Ectodermal cell (in vitro differentiated cells): ENCODE measurements at regions not wholly inside any gene's neighbourhood (a gene's known extent, or its start where the extent isn't known, plus 50 kb on each side); places are given as distances from the start of the nearest gene placed in this dataset.

Experiments
- H3K27ac ChIP-seq: 2 replicates; pipeline ENCODE4 v1.7.0; 2013; ENCODE audit warnings: mild to moderate bottlenecking, low read depth, low read length; ENCODE audit not compliant: insufficient read depth, poor library complexity, severe bottlenecking
- H3K27me3 ChIP-seq: 2 replicates; pipeline ENCODE4 v1.7.0; 2013; ENCODE audit warnings: mild to moderate bottlenecking, low read length; ENCODE audit not compliant: insufficient read depth, control insufficient read depth, poor library complexity, severe bottlenecking
- H3K36me3 ChIP-seq: one replicate; pipeline ENCODE4 v1.7.0; 2013; ENCODE audit warnings: low read length; ENCODE audit not compliant: control insufficient read depth, insufficient read depth
- H3K4me1 ChIP-seq: one replicate; pipeline ENCODE4 v1.7.0; 2013; ENCODE audit warnings: low read length; ENCODE audit not compliant: control insufficient read depth, insufficient read depth
- H3K4me3 ChIP-seq: 2 replicates; pipeline ENCODE4 v1.7.0; 2013; ENCODE audit warnings: low read depth, low read length, control low read depth; ENCODE audit not compliant: insufficient read depth
- H3K9me3 ChIP-seq: 2 replicates; pipeline ENCODE4 v1.7.0; 2013; ENCODE audit warnings: mild to moderate bottlenecking, low read length, moderate library complexity; ENCODE audit not compliant: control insufficient read depth
- WGBS, 2 experiments: methylation state at CpG; one replicate each; pipeline ENCODE4 v1.1.7; 2013; ENCODE audit warnings: missing lambda C conversion rate in 2 of 2; 5-methylcytosine and 5-hydroxymethylcytosine counted together

- no peaks in the 10 kb centered on the region for H3K36me3 ChIP-seq
- H3K27me3 ChIP-seq = no peaks in the 10 kb centered on the region
- H3K9me3 ChIP-seq = no peaks in the 10 kb centered on the region
- WGBS, 2 experiments = 87 to 94% methylated on average over 2 of the region's 2 CpGs
- no peak overlapping the region for H3K27ac ChIP-seq
- H3K4me3 ChIP-seq = no peak overlapping the region
- no peaks in the 10 kb centered on the region for H3K4me1 ChIP-seq
These were observed 114.7 kb upstream of the CELF2 start for GRCh38 chr10:10902951-10903350.

- no peak overlapping the region for H3K4me3 ChIP-seq
- no peaks in the 10 kb centered on the region for H3K9me3 ChIP-seq
- no peaks in the 10 kb centered on the region for H3K36me3 ChIP-seq
- no peaks in the 10 kb centered on the region for H3K27me3 ChIP-seq
- H3K4me1 ChIP-seq = no peaks in the 10 kb centered on the region
- WGBS, 2 experiments = 97 to 100% methylated on average over 2 of the region's 2 CpGs
- no peak overlapping the region for H3K27ac ChIP-seq
These were observed 114.1 kb upstream of the CELF2 start for GRCh38 chr10:10903620-10904019.

- no peak overlapping the region for H3K27ac ChIP-seq
- H3K9me3 ChIP-seq = no peaks in the 10 kb centered on the region
- H3K27me3 ChIP-seq = no peaks in the 10 kb centered on the region
- WGBS, 2 experiments = 92 to 95% methylated on average over 7 of the region's 7 CpGs
- H3K4me3 ChIP-seq = no peak overlapping the region
- H3K36me3 ChIP-seq = no peaks in the 10 kb centered on the region
- no peaks in the 10 kb centered on the region for H3K4me1 ChIP-seq
These were observed 107.0 kb upstream of the CELF2 start for GRCh38 chr10:10910634-10911033.

GRCh38 chr10:10911035-10911434, 106.6 kb upstream of the CELF2 start:
- WGBS, 2 experiments = 89 to 96% methylated on average over 5 of the region's 5 CpGs

GRCh38 chr10:10911471-10911921, 106.2 kb upstream of the CELF2 start:
- H3K27ac ChIP-seq = no peak overlapping the region
- H3K9me3 ChIP-seq = no peaks in the 10 kb centered on the region
- H3K27me3 ChIP-seq = no peaks in the 10 kb centered on the region
- no peaks in the 10 kb centered on the region for H3K4me1 ChIP-seq
- WGBS, 2 experiments = 49 to 51% methylated on average over 17 of the region's 17 CpGs
- no peak overlapping the region for H3K4me3 ChIP-seq
- no peaks in the 10 kb centered on the region for H3K36me3 ChIP-seq

More at GRCh38 chr10:10911035-10911434, 106.6 kb upstream of the CELF2 start:
- H3K27ac ChIP-seq = no peak overlapping the region
- no peaks in the 10 kb centered on the region for H3K27me3 ChIP-seq
- H3K9me3 ChIP-seq = no peaks in the 10 kb centered on the region
- H3K4me1 ChIP-seq = no peaks in the 10 kb centered on the region
- H3K4me3 ChIP-seq = no peak overlapping the region
- no peaks in the 10 kb centered on the region for H3K36me3 ChIP-seq

GRCh38 chr10:10914144-10914543, 103.5 kb upstream of the CELF2 start:
- Histone ChIP-seq H3K27me3 (no peaks in the 10 kb centered on the region), H3K9me3 (no peaks in the 10 kb centered on the region), H3K27ac (no peak overlapping the region), H3K4me3 (no peak overlapping the region), H3K36me3 (no peaks in the 10 kb centered on the region), H3K4me1 (no peaks in the 10 kb centered on the region)
- 94 to 100% methylated on average over 4 of the region's 4 CpGs for WGBS, 2 experiments

GRCh38 chr10:10915215-10915614, 102.5 kb upstream of the CELF2 start:
- Histone ChIP-seq H3K27ac (no peak overlapping the region), H3K4me1 (no peaks in the 10 kb centered on the region), H3K27me3 (no peaks in the 10 kb centered on the region), H3K9me3 (no peaks in the 10 kb centered on the region), H3K36me3 (no peaks in the 10 kb centered on the region), H3K4me3 (no peak overlapping the region)

GRCh38 chr10:10917031-10917430, 100.6 kb upstream of the CELF2 start:
- Histone ChIP-seq H3K4me1 (no peaks in the 10 kb centered on the region), H3K27me3 (no peaks in the 10 kb centered on the region), H3K36me3 (no peaks in the 10 kb centered on the region), H3K9me3 (no peaks in the 10 kb centered on the region), H3K4me3 (no peak overlapping the region), H3K27ac (no peak overlapping the region)
- WGBS, 2 experiments = 92 to 94% methylated on average over 1 of the region's 1 CpG

GRCh38 chr10:10919976-10920375, 97.7 kb upstream of the CELF2 start:
- WGBS, 2 experiments = 72 to 76% methylated on average over 5 of the region's 5 CpGs

GRCh38 chr10:10921826-10922461, 95.7 kb upstream of the CELF2 start:
- Histone ChIP-seq H3K4me3 (no peak overlapping the region), H3K9me3 (no peaks in the 10 kb centered on the region), H3K4me1 (no peaks in the 10 kb centered on the region), H3K36me3 (no peaks in the 10 kb centered on the region), H3K27me3 (no peaks in the 10 kb centered on the region), H3K27ac (no peak overlapping the region)
- 94% methylated on average over 12 of the region's 12 CpGs for WGBS, 2 experiments

More at GRCh38 chr10:10919976-10920375, 97.7 kb upstream of the CELF2 start:
- Histone ChIP-seq H3K36me3 (no peaks in the 10 kb centered on the region), H3K4me3 (no peak overlapping the region), H3K27me3 (no peaks in the 10 kb centered on the region), H3K27ac (no peak overlapping the region), H3K4me1 (no peaks in the 10 kb centered on the region), H3K9me3 (no peaks in the 10 kb centered on the region)
